ENCODE measurements at regions not wholly inside any gene's neighbourhood (a gene's known extent, or its start where the extent isn't known, plus 50 kb on each side); places are given as distances from the start of the nearest gene placed in this dataset.

DNA sequence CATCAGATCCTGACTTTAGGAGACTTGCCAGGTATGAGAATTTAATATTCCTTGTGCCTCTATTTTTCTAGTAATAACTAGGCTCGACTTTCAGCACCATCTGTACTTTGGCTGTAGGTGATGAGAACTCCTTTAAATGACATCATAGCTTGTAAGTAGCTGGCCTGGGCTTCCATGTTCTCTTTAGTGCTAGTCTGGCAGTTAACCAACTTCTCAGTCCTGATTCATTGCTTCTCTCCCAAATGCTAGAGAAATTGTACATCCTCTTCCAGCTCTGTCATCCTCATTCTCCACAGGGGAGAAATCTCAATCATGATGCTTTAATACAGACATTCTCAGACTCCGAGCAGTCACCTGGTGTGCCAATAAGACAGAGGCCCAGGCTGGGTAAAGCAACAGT lies 143.5 kb upstream of the MOCS1 start:
- TF ChIP-seq, protein P1, sequence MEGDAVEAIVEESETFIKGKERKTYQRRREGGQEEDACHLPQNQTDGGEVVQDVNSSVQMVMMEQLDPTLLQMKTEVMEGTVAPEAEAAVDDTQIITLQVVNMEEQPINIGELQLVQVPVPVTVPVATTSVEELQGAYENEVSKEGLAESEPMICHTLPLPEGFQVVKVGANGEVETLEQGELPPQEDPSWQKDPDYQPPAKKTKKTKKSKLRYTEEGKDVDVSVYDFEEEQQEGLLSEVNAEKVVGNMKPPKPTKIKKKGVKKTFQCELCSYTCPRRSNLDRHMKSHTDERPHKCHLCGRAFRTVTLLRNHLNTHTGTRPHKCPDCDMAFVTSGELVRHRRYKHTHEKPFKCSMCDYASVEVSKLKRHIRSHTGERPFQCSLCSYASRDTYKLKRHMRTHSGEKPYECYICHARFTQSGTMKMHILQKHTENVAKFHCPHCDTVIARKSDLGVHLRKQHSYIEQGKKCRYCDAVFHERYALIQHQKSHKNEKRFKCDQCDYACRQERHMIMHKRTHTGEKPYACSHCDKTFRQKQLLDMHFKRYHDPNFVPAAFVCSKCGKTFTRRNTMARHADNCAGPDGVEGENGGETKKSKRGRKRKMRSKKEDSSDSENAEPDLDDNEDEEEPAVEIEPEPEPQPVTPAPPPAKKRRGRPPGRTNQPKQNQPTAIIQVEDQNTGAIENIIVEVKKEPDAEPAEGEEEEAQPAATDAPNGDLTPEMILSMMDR (IDR thresholded peaks at IDR 0.05), result no peak
- no peak for TF ChIP-seq POLR2A (IDR thresholded peaks at IDR 0.05)
- no peak for TF ChIP-seq POLR2AphosphoS5 (IDR thresholded peaks at IDR 0.05)

All from gastroesophageal sphincter (tissue), 3 donors.